ENCODE measurements at regions not wholly inside any gene's neighbourhood (a gene's known extent, or its start where the extent isn't known, plus 50 kb on each side); places are given as distances from the start of the nearest gene placed in this dataset.

- no peak for TF ChIP-seq POLR2A (conservative IDR thresholded peaks at IDR 0.05)
- no peak for TF ChIP-seq ESRRA (IDR thresholded peaks at IDR 0.05; ENCODE audit: borderline replicate concordance, low read depth)
- no peak for TF ChIP-seq POLR2AphosphoS5 (IDR thresholded peaks at IDR 0.05; ENCODE audit: control insufficient read depth, insufficient read depth, low read depth, low read length)
- TF ChIP-seq ETV6 (IDR thresholded peaks at IDR 0.05; ENCODE audit: borderline replicate concordance in 1 of 2, low read depth in 2 of 2, low read length in 1 of 2): no peak
- no peak for TF ChIP-seq ETV6 (CRISPR knock-in tag; IDR thresholded peaks at IDR 0.05; ENCODE audit: borderline replicate concordance)
- TF ChIP-seq NCOR1 (IDR thresholded peaks at IDR 0.05): no peak
- TF ChIP-seq REST (IDR thresholded peaks at IDR 0.05; ENCODE audit: borderline replicate concordance): no peak
- no peak for TF ChIP-seq REST (CRISPR knock-in tag; IDR thresholded peaks at IDR 0.05; ENCODE audit: low read depth)
- TF ChIP-seq SMAD3 (CRISPR knock-in tag; conservative IDR thresholded peaks at IDR 0.05): no peak
- no peak for TF ChIP-seq NFIC (IDR thresholded peaks at IDR 0.05)
Observed at GRCh38 chr17:62868723-62869122, 60.6 kb upstream of the MARCHF10 start.
